ENCODE measurements at regions not wholly inside any gene's neighbourhood (a gene's known extent, or its start where the extent isn't known, plus 50 kb on each side); places are given as distances from the start of the nearest gene placed in this dataset.

GRCh38 chr11:70851308-70851707 is 401.1 kb downstream of the SHANK2 start:
- no peak for TF ChIP-seq EZH2 (IDR thresholded peaks at IDR 0.05; ENCODE audit: borderline replicate concordance, low read depth, low read length, severe bottlenecking)
- no peak for TF ChIP-seq CTCF (IDR thresholded peaks at IDR 0.05; ENCODE audit: borderline replicate concordance, extremely low read depth, low read length, poor library complexity, severe bottlenecking)
